OCI-LY3 (cell line): ENCODE measurements at regions not wholly inside any gene's neighbourhood (a gene's known extent, or its start where the extent isn't known, plus 50 kb on each side); places are given as distances from the start of the nearest gene placed in this dataset.

Experiments used
- H2AFZ ChIP-seq: fragments of 200-600, 300-600 bp; shearing (Covaris generic); 2 replicates; pipeline ENCODE4 v1.6.0; 2014; ENCODE audit warnings: antibody characterized with exemption, low read depth, low read length
- H3K27ac ChIP-seq: fragments of 200-600, 300-600 bp; sonication (generic); 2 replicates; pipeline ENCODE4 v1.5.1; 2014; ENCODE audit warnings: mild to moderate bottlenecking, low read length, moderate library complexity, mixed read lengths
- H3K27me3 ChIP-seq: fragments of 200-600, 300-600 bp; sonication (generic); 2 replicates; pipeline ENCODE4 v1.6.1; 2014; ENCODE audit warnings: low read depth, low read length, mixed read lengths
- H3K36me3 ChIP-seq: fragments of 200-600, 300-600 bp; sonication (generic); replicated peaks from 2 replicates; pipeline ENCODE3; 2014; ENCODE audit warnings: low read depth, low read length, mixed read lengths
- H3K4me1 ChIP-seq: fragments of 300-600, 200-600 bp; sonication (generic); 2 replicates; pipeline ENCODE4 v1.6.1; 2014; ENCODE audit warnings: low read length, mixed read lengths
- H3K4me2 ChIP-seq: fragments of 200-600, 300-600 bp; sonication (generic); 2 replicates; pipeline ENCODE4 v1.6.1; 2014; ENCODE audit warnings: low read length, mixed read lengths
- H3K4me3 ChIP-seq: fragments of 300-600, 200-600 bp; sonication (generic); 2 replicates; pipeline ENCODE4 v1.5.1; 2014; ENCODE audit warnings: antibody characterized with exemption, mild to moderate bottlenecking, low read length, moderate library complexity
- H3K79me2 ChIP-seq: fragments of 300-600, 200-600 bp; shearing (Covaris generic); 2 replicates; pipeline ENCODE4 v1.6.1; 2014; ENCODE audit warnings: mild to moderate bottlenecking, low read length, mixed read lengths
- H3K9ac ChIP-seq: fragments of 300-600, 200-600 bp; shearing (Covaris generic); 2 replicates; pipeline ENCODE4 v1.6.0; 2014; ENCODE audit warnings: mild to moderate bottlenecking, low read length, moderate library complexity
- H3K9me3 ChIP-seq: fragments of 200-600, 300-600 bp; shearing (Covaris generic); 2 replicates; pipeline ENCODE4 v1.6.1; 2014; ENCODE audit warnings: low read length, mixed read lengths; ENCODE audit not compliant: insufficient read depth
- H4K20me1 ChIP-seq: fragments of 200-600, 300-600 bp; sonication (generic); 2 replicates; pipeline ENCODE4 v1.6.1; 2016; ENCODE audit warnings: low read length, mixed read lengths; ENCODE audit not compliant: insufficient read depth
- CTCF ChIP-seq: fragments of 200-600, 300-600 bp; sonication (generic); IDR thresholded peaks from 2 replicates; pipeline ENCODE4 v1.5.1; 2014; ENCODE audit warnings: antibody characterized with exemption, low read length, low read depth
- EZH2phosphoT487 ChIP-seq: fragments of 200-600 bp; shearing (Covaris generic); IDR thresholded peaks from 2 replicates; pipeline ENCODE4 v1.6.1; 2018; ENCODE audit warnings: antibody characterized with exemption, mixed run types, low read depth

DNA sequence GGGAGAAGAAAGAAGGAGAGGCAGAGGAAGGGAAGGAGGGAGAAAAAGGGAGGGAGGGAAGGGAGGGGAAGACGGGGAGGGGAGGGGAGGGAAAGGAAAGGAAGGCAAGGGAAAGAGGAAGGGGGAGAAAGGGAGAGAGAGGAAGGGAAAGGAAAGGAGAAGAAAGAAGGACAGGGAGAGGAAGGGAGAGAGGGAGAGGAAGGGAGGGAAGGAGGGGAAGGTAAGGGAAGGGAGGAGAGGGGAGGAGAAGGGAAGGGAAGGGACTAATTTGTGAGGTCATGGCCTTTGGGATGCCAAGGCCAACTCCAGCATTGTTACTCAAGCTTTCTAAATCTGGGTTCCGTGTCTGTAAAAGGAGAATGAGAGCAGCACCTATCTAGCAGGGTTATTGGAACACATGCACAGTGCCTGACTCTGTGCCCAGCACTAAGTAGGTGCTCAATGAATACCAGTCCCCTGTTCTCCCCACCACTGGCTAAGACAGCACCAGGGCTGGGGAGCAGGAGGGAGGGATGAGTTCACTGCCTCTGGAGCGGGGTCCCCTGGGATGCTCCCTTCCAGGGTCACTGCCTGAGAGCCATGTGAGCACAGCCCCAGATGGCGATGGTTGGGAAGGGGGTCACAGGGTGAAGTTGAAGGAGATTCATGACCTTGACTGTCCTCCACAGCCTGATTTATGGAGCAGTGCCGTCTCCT, 560.1 kb upstream of the TBX3 start:
- Histone ChIP-seq H3K27ac (no peak overlapping the region), H3K4me3 (no peak overlapping the region), H3K27me3 (peaks cover under 1% of the 10 kb centered on the region; the same call in 1 of the 2 replicates), H4K20me1 (no peaks in the 10 kb centered on the region), H3K9me3 (no peaks in the 10 kb centered on the region), H3K79me2 (no peaks in the 10 kb centered on the region), H3K9ac (no peak overlapping the region), H3K4me1 (peaks cover 7% of the 10 kb centered on the region; the same call in 1 of the 2 replicates), H3K4me2 (no peak overlapping the region), H3K36me3 (no peaks in the 10 kb centered on the region), H2AFZ (no peak overlapping the region)
- TF ChIP-seq EZH2phosphoT487 (no peak), CTCF (no peak)

GRCh38 chr12:115240251-115240650, 556.3 kb upstream of the TBX3 start:
- Histone ChIP-seq H4K20me1 (no peaks in the 10 kb centered on the region), H3K27me3 (peaks cover 12% of the 10 kb centered on the region), H3K4me3 (no peak overlapping the region), H3K9ac (no peak overlapping the region), H3K4me1 (no peaks in the 10 kb centered on the region), H2AFZ (no peak overlapping the region), H3K36me3 (no peaks in the 10 kb centered on the region), H3K9me3 (no peaks in the 10 kb centered on the region), H3K79me2 (no peaks in the 10 kb centered on the region), H3K4me2 (no peak overlapping the region), H3K27ac (no peak overlapping the region)
- no peak for TF ChIP-seq CTCF
- TF ChIP-seq EZH2phosphoT487, result no peak

DNA sequence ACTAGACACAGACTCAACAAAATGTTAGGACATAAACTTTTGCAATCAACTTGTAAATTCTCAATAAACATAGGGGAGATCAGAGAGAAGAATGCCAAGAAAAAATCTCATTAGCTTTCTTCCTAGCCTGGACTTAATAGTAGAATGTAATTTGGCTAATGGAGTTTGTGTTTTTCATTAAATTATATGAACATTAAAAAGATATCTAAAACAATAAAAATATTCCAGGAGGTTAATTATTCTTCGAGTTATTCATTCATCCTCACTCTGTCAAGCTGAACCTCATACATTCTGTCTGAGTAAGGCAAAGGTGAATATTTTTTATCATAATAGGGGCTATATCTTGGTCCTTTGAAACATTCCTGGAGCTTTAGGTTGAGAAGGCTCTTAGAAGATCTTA, 551.9 kb upstream of the TBX3 start:
- Histone ChIP-seq H3K79me2 (no peaks in the 10 kb centered on the region), H3K9me3 (no peaks in the 10 kb centered on the region), H2AFZ (no peak overlapping the region), H3K36me3 (no peaks in the 10 kb centered on the region), H3K4me2 (no peak overlapping the region), H3K4me1 (no peaks in the 10 kb centered on the region), H3K27ac (no peak overlapping the region), H3K27me3 (peaks cover 29% of the 10 kb centered on the region), H3K4me3 (no peak overlapping the region), H4K20me1 (no peaks in the 10 kb centered on the region), H3K9ac (no peak overlapping the region)
- TF ChIP-seq CTCF (no peak), EZH2phosphoT487 (no peak)

- Histone ChIP-seq H3K36me3 (no peaks in the 10 kb centered on the region), H4K20me1 (no peaks in the 10 kb centered on the region), H3K9ac (no peak overlapping the region), H3K9me3 (no peaks in the 10 kb centered on the region), H3K4me3 (no peak overlapping the region), H3K4me2 (no peak overlapping the region), H3K27ac (no peak overlapping the region), H3K4me1 (no peaks in the 10 kb centered on the region), H3K27me3 (peaks cover 31% of the 10 kb centered on the region), H2AFZ (no peak overlapping the region), H3K79me2 (no peaks in the 10 kb centered on the region)
- TF ChIP-seq EZH2phosphoT487, result no peak
- TF ChIP-seq CTCF, result no peak
These were observed 550.0 kb upstream of the TBX3 start for GRCh38 chr12:115233891-115234543.
